OCI-LY3 (cell line): ENCODE measurements at regions not wholly inside any gene's neighbourhood (a gene's known extent, or its start where the extent isn't known, plus 50 kb on each side); places are given as distances from the start of the nearest gene placed in this dataset.

Source experiments
- CTCF ChIP-seq: fragments of 200-600, 300-600 bp; sonication (generic); IDR thresholded peaks from 2 replicates; pipeline ENCODE4 v1.5.1; 2014; ENCODE audit warnings: antibody characterized with exemption, low read length, low read depth
- EZH2phosphoT487 ChIP-seq: fragments of 200-600 bp; shearing (Covaris generic); IDR thresholded peaks from 2 replicates; pipeline ENCODE4 v1.6.1; 2018; ENCODE audit warnings: antibody characterized with exemption, mixed run types, low read depth

GRCh38 chr4:111666826-111667360 lies 478.4 kb upstream of the FAM241A start:
- TF ChIP-seq CTCF (no peak), EZH2phosphoT487 (no peak)
